22Rv1 (cell line): ENCODE measurements at regions not wholly inside any gene's neighbourhood (a gene's known extent, or its start where the extent isn't known, plus 50 kb on each side); places are given as distances from the start of the nearest gene placed in this dataset.

Source experiments
- CTCF ChIP-seq: fragments of 450-650 bp; IDR thresholded peaks from 2 replicates; pipeline ENCODE4 v1.5.1; 2017; ENCODE audit warnings: mild to moderate bottlenecking
- ZFX ChIP-seq: fragments of 450-650 bp; IDR thresholded peaks from 2 replicates; pipeline ENCODE4 v1.6.1; 2017; ENCODE audit warnings: antibody characterized with exemption, borderline replicate concordance

- TF ChIP-seq CTCF (no peak), ZFX (no peak)
Observed at GRCh38 chr12:16668198-16668597, 62.2 kb upstream of the LMO3 start.
